Putamen (tissue), 1 donor: ENCODE measurements at regions not wholly inside any gene's neighbourhood (a gene's known extent, or its start where the extent isn't known, plus 50 kb on each side); places are given as distances from the start of the nearest gene placed in this dataset.

Source experiments
- DNase-seq: peaks from one replicate; pipeline ENCODE4 v3.0.0-alpha.2; 2016; ENCODE audit warnings: low spot score

DNA sequence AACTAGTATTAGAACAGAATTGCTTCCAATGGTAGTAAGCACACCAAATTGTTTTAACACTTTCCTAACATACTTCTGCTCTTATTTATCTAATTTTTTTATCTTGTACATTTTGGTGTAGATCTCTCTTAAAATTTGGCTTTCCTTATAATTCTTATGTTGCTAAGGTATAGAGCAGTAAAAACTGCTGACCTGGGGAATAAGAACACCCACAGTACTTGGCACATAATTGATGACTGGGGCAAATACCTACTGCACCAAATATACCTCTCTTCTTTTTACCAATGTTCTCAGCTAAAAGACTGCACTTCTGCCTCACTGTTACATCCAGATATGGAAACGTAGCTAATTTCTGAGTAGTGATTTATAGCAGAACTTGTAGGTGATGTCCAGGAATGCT lies 642.2 kb downstream of the LIG4 start:
- DNase-seq = no peak

DNA sequence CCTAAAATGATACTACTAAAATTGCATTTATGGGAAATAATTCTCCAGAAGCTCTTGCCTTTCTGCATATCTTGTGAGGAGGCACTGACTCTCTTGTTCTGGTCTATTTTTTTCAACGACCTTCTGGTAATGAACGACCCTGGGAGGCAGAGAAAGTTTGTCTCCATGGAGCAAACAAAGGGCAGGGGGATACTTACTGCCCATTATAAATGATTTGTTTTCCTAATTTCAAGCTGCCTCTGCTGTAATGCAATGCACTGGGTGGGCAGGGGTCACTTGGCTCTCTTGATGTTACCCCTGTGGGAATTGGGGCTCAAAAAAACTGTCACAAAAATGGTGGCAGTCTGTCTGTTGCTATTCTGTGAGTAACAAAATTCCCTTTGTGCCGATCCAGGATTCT lies 643.2 kb downstream of the LIG4 start:
- DNase-seq = no peak

DNA sequence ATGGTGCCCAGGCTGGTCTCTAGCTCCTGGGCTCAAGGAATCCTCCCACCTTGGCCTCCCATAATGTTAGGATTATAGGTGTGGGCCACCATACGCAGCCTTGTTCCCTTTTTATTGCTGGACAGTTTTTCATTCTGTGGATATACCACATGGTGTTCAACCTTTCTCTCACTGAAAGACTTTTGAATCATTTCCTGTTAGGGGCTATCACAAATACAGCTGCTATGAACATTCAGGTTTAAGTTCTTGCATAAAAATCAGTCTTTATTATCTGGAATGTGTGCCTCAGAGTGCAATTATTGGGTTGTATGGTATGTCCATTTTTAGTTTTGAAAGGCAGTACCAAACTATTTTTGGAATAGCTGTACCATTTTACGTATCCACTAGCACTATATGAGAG lies 647.2 kb downstream of the LIG4 start:
- DNase-seq = no peak

DNA sequence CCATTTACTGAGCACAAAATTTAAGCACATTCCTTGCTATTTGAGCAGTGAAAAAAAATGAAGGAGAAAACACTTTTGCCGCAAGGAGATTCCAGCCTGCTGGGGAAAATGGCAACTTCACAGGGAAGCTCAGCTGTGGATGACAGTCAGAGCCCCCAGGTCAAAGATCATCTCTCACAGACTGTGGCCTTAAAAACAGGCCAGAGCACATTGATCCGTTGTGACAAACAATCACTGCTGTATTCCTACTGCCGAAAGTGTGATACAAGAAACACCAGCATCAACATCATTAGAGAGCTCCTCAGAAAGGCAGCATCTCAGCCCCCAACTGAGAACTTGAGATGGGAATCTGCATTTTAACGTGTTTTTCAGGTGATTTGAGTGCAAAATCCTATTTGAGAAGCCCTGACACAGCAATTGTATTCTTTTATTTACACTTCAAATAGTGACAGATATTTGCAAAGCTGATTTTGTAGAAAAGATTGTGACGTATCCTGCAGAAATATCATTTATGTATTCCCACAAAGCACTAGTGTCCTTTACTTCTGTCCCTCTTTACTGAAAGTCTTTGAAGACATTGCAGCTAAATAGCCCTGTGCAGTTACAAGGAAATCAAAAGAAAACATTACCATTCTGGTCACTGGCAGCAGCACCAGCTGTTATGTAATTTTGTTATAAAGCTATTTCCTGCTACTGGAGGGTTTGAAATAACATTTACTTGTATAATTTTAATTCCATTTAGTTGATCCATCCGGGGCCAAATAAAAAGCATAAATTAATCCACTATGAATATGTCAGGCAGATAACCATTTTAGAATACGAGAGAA lies 652.0 kb downstream of the LIG4 start:
- no peak for DNase-seq

DNA sequence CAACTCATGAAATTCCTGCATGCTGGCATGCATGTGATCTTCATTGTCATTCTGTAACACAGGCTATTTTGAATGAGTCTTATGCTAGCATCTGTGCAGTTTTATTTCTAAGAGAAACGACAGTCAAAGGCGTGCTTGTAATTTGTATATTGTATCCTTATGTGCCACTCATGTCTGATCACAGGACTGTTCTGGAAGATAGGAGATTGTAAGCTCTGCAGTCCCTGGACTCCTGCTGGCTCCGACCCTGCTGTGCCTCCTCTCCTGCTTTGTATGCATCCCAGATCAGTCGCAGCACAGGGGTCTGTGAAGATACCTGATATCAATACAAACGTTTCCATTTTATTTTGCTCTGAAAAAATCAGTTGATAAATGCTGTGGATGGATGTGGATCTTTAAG lies 653.1 kb downstream of the LIG4 start:
- DNase-seq = no peak

DNA sequence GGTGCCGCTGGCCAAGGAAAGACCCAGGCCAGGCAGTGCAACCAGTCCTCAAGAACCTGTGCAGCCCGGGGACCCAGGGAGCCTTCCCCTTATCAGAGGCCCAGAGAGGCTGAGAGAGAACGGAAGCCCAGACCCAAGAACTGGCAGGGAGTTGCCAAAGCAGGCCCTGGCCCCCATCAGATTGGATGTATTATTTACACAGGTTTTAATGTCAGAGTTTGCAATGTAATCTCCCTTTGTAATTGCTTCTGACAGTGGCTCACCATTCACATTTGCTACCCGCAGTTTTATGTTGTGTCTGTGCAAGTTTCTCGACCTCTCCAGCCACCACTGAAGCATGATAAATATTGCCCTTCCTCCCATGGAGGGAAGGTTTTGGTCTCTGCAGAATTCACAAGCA lies 660.9 kb downstream of the LIG4 start:
- no peak for DNase-seq

DNA sequence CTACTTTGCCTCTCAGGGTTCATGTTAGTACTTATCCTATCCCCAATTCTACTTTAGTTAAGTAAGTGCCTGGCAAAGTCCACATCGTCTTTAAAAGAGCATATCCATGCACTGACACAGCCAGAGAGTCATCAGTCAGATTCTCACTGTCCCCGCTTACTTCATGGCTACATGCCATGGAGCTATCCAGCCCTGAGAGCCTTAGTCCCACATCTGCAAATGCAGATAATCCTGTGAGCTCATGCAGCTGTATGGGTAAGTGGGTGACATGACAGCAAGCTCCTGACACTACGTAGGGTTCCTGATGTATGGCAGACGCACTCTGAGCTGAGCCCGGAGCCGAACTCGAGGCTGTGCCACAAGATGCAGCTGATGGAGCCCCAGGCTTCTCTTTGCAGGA lies 661.5 kb downstream of the LIG4 start:
- DNase-seq = no peak

DNA sequence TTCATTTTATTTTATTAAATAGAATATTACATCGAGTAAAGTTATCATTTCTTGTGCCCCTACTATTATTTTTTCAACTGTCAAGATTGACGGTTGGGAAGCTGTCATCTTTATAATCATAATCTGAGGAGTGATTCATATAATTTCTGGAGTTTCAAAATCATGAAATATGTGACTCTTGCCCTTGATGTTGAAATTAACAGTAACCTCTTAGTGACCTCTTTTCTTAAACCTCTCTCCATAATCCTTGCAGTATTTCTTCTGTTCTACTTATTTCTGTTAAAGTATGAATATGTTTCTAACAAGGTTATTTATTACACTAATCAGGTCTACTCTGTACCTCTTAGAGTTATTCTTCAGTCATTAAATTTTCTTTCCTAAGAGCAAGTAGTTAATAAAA lies 663.8 kb downstream of the LIG4 start:
- no peak for DNase-seq

DNA sequence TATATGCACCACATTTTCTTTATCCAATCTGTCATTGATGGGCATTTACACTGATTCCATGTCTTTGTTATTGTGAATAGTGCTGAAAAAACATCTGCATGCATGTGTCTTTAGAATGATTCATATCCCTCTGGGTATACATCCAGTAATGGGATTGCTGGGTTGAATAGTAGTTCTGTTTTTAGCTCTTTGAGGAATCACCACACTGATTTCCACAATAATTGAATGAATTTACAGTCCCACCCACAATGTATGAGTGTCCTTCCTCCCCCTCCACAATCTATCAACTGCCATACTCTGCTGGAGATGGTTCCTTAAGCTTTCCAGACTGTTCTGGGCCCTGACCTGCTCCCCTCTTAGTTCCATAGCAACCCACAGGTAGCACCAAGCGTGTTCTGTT lies 667.0 kb downstream of the LIG4 start:
- DNase-seq = no peak

DNA sequence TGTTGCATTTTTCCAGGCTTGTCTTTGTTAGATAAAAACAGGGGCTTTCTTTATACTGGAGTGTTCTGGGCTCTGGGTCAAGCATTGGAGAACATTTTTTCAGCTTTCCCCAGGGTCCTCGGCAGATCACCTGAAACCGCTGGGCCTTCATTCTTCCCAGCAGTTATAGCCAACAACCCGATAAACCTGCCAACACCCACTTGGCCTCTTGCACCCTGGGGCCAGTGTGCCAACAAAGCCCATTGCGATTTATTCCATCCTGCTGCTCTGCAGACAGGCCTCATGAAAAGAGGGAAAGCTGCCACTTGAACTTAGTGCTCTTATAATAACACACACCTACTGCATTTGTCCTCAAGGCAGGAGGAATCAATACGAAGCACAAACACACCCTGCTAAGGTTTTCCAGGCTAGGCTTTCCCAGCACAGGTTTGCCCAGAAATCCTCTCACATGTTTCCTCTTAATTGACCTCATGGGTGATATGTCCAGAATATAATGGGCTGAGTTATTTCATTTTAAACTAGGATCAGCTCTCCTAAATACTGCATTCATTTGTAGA lies 669.3 kb downstream of the LIG4 start:
- DNase-seq = no peak

DNA sequence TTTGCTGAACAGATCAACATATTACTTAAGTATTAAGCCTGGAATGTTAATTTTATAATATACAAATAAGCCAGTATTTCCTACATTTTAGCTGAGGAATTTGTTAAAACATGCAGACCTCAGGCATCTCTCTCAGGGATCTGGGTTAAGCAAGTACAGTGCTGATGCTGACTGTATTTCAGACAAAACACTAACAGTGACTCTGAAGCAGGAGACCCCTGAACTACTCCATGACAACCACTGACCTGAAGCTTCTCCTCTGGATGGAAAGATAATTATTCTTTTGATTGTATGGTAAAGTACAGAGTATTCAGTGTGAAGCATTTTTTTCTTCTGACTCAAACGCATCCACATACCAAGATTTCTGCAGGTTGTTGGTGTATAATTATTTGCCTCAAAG lies 680.8 kb downstream of the LIG4 start:
- DNase-seq = no peak

DNA sequence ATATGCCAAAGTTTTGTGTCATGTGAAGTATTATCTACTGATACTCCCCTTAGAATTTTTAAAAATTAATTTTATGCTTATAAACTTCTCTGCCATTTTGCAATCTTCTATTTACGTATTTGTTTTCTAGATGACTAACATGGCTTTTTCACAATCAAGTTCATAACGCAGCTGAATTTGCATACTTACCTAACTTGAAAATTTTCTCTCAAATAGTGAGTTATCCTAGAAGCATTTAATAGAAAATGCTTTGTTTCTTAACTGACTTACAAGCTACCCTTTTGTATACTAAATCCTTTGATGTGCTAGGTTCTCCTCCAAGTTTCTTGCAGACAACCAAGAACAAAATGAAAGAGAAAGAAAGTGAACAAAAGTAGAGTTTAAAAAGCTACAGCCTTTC lies 683.5 kb downstream of the LIG4 start:
- no peak for DNase-seq

DNA sequence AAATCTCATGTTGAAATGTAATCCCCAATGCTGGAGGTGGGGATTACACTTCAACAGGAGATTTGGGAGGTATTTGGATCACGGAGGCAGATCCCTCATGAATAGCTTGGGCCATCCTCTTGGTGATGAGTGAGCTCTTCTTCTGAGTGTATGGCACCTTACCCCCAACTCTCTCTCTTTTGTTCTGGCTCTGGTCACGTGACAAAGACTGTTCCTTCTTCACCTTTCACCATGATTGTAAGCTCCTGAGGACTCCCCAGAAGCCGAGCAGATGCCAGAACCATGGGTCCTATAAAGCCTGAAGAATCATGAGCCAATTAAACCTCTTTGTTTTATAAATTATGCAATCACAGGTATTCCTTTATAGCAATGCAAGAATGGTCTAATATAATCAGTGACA lies 684.2 kb downstream of the LIG4 start:
- DNase-seq = no peak

DNA sequence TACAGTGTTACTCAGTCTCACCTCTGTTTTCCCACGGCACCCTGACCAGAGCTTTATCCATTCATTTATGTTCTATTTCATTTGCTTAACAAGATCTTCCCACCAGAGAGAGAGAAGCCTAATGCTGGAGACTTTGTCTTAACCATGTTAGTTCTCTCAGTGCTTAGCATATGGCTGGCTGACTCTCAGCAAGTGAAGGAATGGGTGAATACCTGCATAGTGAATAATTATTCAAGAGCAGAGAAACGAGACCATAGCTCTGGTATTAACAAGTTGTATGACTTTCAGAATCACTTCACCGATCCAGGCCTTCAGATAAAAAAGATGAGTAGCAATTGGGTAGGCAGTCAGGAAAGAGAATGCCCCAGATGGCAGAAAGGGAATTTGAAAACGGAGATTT lies 686.3 kb downstream of the LIG4 start:
- no peak for DNase-seq

DNA sequence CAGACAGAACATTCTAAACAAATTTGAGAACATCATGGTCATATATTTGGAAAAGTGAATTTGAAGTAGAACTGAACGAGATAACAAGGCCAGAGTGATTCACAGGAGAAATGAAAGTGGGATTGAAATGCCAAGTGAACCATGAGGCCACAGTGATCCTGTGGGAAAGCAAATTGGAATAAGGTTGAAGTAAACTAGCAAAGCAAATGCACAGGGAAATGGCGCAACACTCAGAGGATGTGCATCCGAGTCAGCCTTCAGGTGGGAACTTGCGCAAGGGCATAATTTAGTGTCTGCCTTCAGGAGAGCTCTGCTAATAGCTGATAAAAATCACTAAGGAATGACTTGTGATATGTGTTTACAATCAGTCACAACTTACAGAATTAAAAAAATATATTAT lies 696.6 kb downstream of the LIG4 start:
- no peak for DNase-seq

DNA sequence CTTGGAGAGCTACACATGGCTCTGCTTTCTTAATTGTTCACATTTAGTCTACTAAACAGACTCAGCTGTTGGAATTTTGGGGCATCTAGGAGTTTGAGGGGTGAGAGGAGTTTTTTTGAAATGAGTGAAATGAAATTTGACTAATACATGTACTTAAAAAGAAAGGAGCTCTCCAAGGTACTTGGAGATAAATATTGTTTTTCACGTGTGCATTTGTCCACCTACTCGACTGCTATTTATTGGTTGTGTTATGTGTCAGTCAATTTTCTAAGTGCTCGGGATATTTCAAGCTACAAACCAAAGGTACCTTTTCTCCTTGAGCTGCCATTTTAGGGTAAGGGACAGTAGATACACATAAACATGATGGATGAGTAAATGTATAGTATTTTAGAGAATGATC lies 697.0 kb downstream of the LIG4 start:
- no peak for DNase-seq

DNA sequence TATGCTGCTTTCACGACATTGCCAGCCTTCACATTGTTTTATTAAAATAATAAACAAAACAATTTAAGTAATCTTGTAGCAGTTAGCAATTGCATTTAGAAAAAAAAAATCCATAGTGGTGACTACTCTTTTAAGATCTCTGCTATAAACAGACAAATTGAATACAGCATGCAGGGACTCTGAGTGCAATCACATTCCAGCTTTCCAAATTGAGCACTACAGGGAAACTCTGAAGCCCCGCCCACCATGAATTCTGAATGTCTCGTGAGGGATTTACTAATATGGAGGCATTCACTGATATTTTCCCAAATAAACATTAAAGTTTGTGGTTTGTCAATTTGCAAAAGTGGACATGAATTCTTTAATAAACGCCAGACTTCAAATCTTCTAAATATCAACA lies 698.8 kb downstream of the LIG4 start:
- DNase-seq = no peak

DNA sequence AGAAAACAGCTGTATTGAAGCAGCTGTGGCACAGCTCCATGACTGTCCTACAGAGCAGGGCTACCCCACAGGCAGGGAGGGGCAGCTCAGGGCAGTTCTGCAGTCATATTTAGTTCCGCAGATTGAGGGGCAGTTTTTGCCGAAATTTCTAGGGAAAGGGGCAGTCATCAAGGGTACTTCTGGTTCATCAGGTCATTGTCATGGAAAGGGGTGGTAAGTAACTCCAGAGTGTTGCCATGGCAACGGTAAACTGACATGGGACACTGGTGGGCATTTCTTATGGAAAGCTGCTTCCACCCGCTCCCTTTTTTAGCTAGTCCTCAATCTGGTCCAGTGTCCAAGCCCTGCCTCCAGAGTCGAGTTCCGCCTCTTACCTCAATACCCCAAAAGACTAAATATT lies 702.8 kb downstream of the LIG4 start:
- no peak for DNase-seq

DNA sequence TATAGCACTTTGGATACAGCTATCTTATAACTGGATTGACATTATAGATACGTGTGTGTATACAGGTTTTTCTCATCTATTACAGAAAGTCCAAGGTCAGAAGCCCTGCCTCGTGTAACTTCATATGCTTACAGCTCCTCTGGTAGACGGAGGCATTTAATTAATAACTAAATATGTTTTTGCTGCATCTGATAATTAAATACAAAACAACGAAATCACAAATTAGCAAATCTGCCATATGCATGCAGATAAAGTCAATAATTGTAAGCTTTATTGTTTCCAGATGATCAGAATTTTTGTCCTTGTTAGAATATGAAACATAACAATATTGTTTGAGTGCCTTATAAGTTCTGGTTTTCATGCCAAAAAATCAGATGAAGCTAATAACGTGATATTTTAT lies 717.7 kb downstream of the LIG4 start:
- DNase-seq = no peak

DNA sequence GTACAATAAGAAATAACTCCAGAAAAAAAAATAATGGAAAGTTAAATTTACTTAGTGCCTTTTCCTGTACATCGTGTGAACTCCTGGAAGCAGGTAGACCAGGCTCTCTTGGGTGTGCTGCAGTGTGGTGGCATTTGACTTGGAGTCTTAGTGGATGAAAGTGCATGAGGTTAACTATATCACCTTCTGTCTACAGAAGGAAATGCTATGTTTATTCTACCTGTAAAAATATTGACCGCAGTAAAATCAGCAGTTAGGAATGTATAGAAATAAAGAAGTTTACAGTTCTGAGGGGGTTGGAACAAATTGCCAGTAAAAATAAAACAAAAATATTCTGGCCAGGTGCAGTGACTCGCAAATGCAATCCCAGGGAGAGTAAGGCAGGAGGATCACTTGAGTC lies 722.1 kb downstream of the LIG4 start:
- no peak for DNase-seq

DNA sequence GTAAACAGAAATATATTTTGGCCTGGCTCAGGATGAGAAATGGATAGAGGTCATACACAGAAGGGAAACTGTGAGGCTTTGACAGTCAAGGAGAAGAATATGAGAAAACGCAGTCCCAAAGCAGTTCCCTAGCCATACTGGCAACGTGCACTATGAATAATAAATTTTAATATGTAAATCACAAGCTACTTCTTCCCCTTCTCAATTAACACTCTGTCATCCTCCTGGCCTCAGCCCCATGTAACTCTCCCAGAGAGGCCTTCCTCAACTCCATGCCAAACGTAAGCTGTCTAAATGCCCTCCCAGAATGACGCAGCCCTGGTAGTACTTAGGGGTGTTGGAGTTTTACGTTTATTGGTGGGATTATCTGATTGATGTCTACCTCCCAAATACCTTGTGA lies 732.6 kb downstream of the LIG4 start:
- no peak for DNase-seq

DNA sequence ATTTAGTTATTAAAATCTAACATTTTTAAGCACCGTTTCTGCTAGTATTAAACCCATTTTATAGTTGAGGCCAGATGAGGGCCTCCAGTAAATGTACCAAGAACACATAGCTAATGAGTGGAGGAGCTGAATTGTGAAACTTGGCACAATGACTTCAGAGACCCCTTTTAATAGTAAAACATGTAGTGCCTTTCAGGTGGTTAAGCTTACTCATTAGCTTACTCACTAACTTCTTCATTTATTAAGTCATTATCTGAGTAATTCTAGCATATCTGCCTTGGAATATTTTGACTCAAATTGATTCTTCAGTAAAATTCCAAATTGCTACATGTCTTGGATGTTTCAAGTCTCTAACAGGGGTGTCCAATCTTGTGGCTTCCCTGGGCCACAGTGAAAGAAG lies 735.2 kb downstream of the LIG4 start:
- DNase-seq = no peak

DNA sequence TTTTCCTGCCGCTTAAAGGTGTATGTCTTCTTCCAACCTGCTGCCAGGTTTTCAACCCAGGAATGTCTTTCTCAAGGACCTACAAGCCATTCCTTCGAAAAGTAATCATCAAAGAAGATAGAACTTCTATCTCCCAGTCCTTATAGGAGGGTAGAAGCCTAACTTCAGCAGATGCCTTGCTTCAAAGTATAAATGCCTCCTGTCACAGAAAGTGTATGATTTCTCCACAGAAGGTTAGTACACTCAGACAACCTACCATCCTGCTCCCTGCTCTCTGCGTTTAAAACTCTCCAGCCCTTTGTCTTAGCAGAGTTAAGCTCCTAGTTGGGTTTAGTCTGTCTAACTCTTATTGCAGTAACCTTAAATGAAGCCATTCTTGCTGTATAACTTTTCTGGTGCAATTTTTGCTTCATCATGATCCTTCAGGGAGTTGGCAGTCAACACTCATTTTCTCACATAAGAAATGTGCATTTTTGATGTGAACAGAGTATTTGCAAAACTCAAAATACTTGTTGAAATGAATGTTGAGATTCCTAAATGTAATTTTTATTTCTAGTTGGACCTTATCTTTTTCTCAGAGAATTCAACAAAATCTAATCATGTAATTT lies 737.5 kb downstream of the LIG4 start:
- no peak for DNase-seq
